ENCODE measurements at regions not wholly inside any gene's neighbourhood (a gene's known extent, or its start where the extent isn't known, plus 50 kb on each side); places are given as distances from the start of the nearest gene placed in this dataset.

- DNase-seq (no peak), ATAC-seq (no peak)
- Mint-ChIP-seq H3K27me3 (ENCODE audit: low read depth) (peaks cover 16% of the 10 kb centered on the region), H3K9me3 (ENCODE audit: insufficient read depth) (no peaks in the 10 kb centered on the region), H3K36me3 (ENCODE audit: low read depth) (no peaks in the 10 kb centered on the region), H3K4me1 (ENCODE audit: low read depth) (no peaks in the 10 kb centered on the region), H3K4me3 (no peak overlapping the region), H3K27ac (no peak overlapping the region)
- ChIA-PET CTCF (interaction anchor here (0.7 to 0.8 kb wide), 2 partner anchors 10 to 12 kb away, joined by 3 read pairs; no protein-coding TSS in a partner anchor), POLR2A (no interaction called here)
These were observed 68.7 kb upstream of the MARCHF10 start for GRCh38 chr17:62876673-62877405.

- Mint-ChIP-seq H3K36me3 (ENCODE audit: low read depth) (no peaks in the 10 kb centered on the region), H3K27me3 (ENCODE audit: low read depth) (peaks cover 15% of the 10 kb centered on the region), H3K27ac (no peak overlapping the region), H3K4me3 (no peak overlapping the region), H3K4me1 (ENCODE audit: low read depth) (no peaks in the 10 kb centered on the region), H3K9me3 (ENCODE audit: insufficient read depth) (no peaks in the 10 kb centered on the region)
- ChIA-PET POLR2A (no interaction called here), CTCF (no interaction called here)
- ATAC-seq (no peak), DNase-seq (no peak)
These were observed 67.9 kb upstream of the MARCHF10 start for GRCh38 chr17:62876063-62876462.

- CTCF ChIA-PET, result no interaction called here
- H3K27ac Mint-ChIP-seq, result no peak overlapping the region
- DNase-seq, result no peak
These were observed 67.2 kb upstream of the MARCHF10 start for GRCh38 chr17:62875296-62875695.

GRCh38 chr17:62871291-62871690 is 63.2 kb upstream of the MARCHF10 start:
- no peak for ATAC-seq
- H3K27ac Mint-ChIP-seq, result no peak overlapping the region
- no peaks in the 10 kb centered on the region for H3K4me1 Mint-ChIP-seq (ENCODE audit: low read depth)
- no peak for DNase-seq
- H3K27me3 Mint-ChIP-seq (ENCODE audit: low read depth), result peaks cover 11% of the 10 kb centered on the region
- H3K36me3 Mint-ChIP-seq (ENCODE audit: low read depth), result no peaks in the 10 kb centered on the region
- ChIA-PET CTCF (no interaction called here), POLR2A (no interaction called here)
- no peak overlapping the region for H3K4me3 Mint-ChIP-seq
- H3K9me3 Mint-ChIP-seq (ENCODE audit: insufficient read depth), result no peaks in the 10 kb centered on the region

More at GRCh38 chr17:62875296-62875695, 67.2 kb upstream of the MARCHF10 start:
- Mint-ChIP-seq H3K9me3 (ENCODE audit: insufficient read depth) (no peaks in the 10 kb centered on the region), H3K27me3 (ENCODE audit: low read depth) (peaks cover 12% of the 10 kb centered on the region), H3K4me3 (no peak overlapping the region), H3K36me3 (ENCODE audit: low read depth) (no peaks in the 10 kb centered on the region), H3K4me1 (ENCODE audit: low read depth) (no peaks in the 10 kb centered on the region)
- POLR2A ChIA-PET, result no interaction called here
- ATAC-seq, result no peak

- ChIA-PET POLR2A (no interaction called here), CTCF (no interaction called here)
- no peak overlapping the region for H3K4me3 Mint-ChIP-seq
- ATAC-seq (no peak), DNase-seq (no peak)
- H3K9me3 Mint-ChIP-seq (ENCODE audit: insufficient read depth), result no peaks in the 10 kb centered on the region
- H3K4me1 Mint-ChIP-seq (ENCODE audit: low read depth), result no peaks in the 10 kb centered on the region
- peaks cover 11% of the 10 kb centered on the region for H3K27me3 Mint-ChIP-seq (ENCODE audit: low read depth)
- H3K27ac Mint-ChIP-seq, result no peak overlapping the region
- no peaks in the 10 kb centered on the region for H3K36me3 Mint-ChIP-seq (ENCODE audit: low read depth)
These were observed 62.4 kb upstream of the MARCHF10 start for GRCh38 chr17:62870552-62870971.

GRCh38 chr17:62870030-62870541 is 62.0 kb upstream of the MARCHF10 start:
- Mint-ChIP-seq H3K36me3 (ENCODE audit: low read depth) (no peaks in the 10 kb centered on the region), H3K27ac (no peak overlapping the region), H3K9me3 (ENCODE audit: insufficient read depth) (no peaks in the 10 kb centered on the region), H3K4me1 (ENCODE audit: low read depth) (no peaks in the 10 kb centered on the region), H3K4me3 (no peak overlapping the region), H3K27me3 (ENCODE audit: low read depth) (peaks cover 11% of the 10 kb centered on the region)
- DNase-seq (no peak), ATAC-seq (no peak)
- POLR2A ChIA-PET, result no interaction called here
- CTCF ChIA-PET, result no interaction called here

GRCh38 chr17:62868723-62869122 is 60.6 kb upstream of the MARCHF10 start:
- DNase-seq (no peak), ATAC-seq (no peak)
- no peak overlapping the region for H3K27ac Mint-ChIP-seq
- peaks cover 7% of the 10 kb centered on the region for H3K27me3 Mint-ChIP-seq (ENCODE audit: low read depth)
- H3K36me3 Mint-ChIP-seq (ENCODE audit: low read depth), result no peaks in the 10 kb centered on the region
- ChIA-PET POLR2A (no interaction called here), CTCF (no interaction called here)
- no peak overlapping the region for H3K4me3 Mint-ChIP-seq
- H3K9me3 Mint-ChIP-seq (ENCODE audit: insufficient read depth), result no peaks in the 10 kb centered on the region
- no peaks in the 10 kb centered on the region for H3K4me1 Mint-ChIP-seq (ENCODE audit: low read depth)

GRCh38 chr17:62868008-62868407 is 59.9 kb upstream of the MARCHF10 start:
- no peaks in the 10 kb centered on the region for H3K9me3 Mint-ChIP-seq (ENCODE audit: insufficient read depth)
- DNase-seq (no peak), ATAC-seq (no peak)
- H3K36me3 Mint-ChIP-seq (ENCODE audit: low read depth), result no peaks in the 10 kb centered on the region
- H3K27me3 Mint-ChIP-seq (ENCODE audit: low read depth), result peaks cover 10% of the 10 kb centered on the region
- H3K4me3 Mint-ChIP-seq, result no peak overlapping the region
- H3K4me1 Mint-ChIP-seq (ENCODE audit: low read depth), result no peaks in the 10 kb centered on the region
- no peak overlapping the region for H3K27ac Mint-ChIP-seq
- ChIA-PET CTCF (no interaction called here), POLR2A (no interaction called here)

- ATAC-seq (no peak), DNase-seq (no peak)
- peaks cover 10% of the 10 kb centered on the region for H3K27me3 Mint-ChIP-seq (ENCODE audit: low read depth)
- no peaks in the 10 kb centered on the region for H3K9me3 Mint-ChIP-seq (ENCODE audit: insufficient read depth)
- H3K4me1 Mint-ChIP-seq (ENCODE audit: low read depth), result no peaks in the 10 kb centered on the region
- CTCF ChIA-PET, result interaction anchor here (1.5 kb wide), 1 partner anchor 10 kb away, joined by 3 read pairs; no protein-coding TSS in a partner anchor
- H3K27ac Mint-ChIP-seq, result no peak overlapping the region
- POLR2A ChIA-PET, result no interaction called here
- no peak overlapping the region for H3K4me3 Mint-ChIP-seq
- no peaks in the 10 kb centered on the region for H3K36me3 Mint-ChIP-seq (ENCODE audit: low read depth)
These were observed 59.2 kb upstream of the MARCHF10 start for GRCh38 chr17:62867303-62867702.

- Mint-ChIP-seq H3K4me3 (no peak overlapping the region), H3K4me1 (ENCODE audit: low read depth) (no peaks in the 10 kb centered on the region), H3K27me3 (ENCODE audit: low read depth) (peaks cover 12% of the 10 kb centered on the region), H3K9me3 (ENCODE audit: insufficient read depth) (no peaks in the 10 kb centered on the region), H3K27ac (no peak overlapping the region), H3K36me3 (ENCODE audit: low read depth) (no peaks in the 10 kb centered on the region)
- ATAC-seq (no peak), DNase-seq (no peak)
- ChIA-PET CTCF (interaction anchor here (1.5 kb wide), 1 partner anchor 11 kb away, joined by 3 read pairs; no protein-coding TSS in a partner anchor), POLR2A (no interaction called here)
These were observed 58.4 kb upstream of the MARCHF10 start for GRCh38 chr17:62866471-62866870.

GRCh38 chr17:62865586-62865985 is 57.5 kb upstream of the MARCHF10 start:
- Mint-ChIP-seq H3K4me1 (ENCODE audit: low read depth) (no peaks in the 10 kb centered on the region), H3K27ac (no peak overlapping the region), H3K4me3 (no peak overlapping the region), H3K9me3 (ENCODE audit: insufficient read depth) (no peaks in the 10 kb centered on the region), H3K27me3 (ENCODE audit: low read depth) (peaks cover 12% of the 10 kb centered on the region), H3K36me3 (ENCODE audit: low read depth) (no peaks in the 10 kb centered on the region)
- ATAC-seq, result no peak
- ChIA-PET CTCF (no interaction called here), POLR2A (no interaction called here)
- no peak for DNase-seq

GRCh38 chr17:62862251-62862650 is 54.1 kb upstream of the MARCHF10 start:
- H3K9me3 Mint-ChIP-seq (ENCODE audit: insufficient read depth), result no peaks in the 10 kb centered on the region
- ChIA-PET POLR2A (no interaction called here), CTCF (no interaction called here)
- H3K36me3 Mint-ChIP-seq (ENCODE audit: low read depth), result no peaks in the 10 kb centered on the region
- H3K4me1 Mint-ChIP-seq (ENCODE audit: low read depth), result no peaks in the 10 kb centered on the region
- ATAC-seq, result no peak
- peaks cover 14% of the 10 kb centered on the region for H3K27me3 Mint-ChIP-seq (ENCODE audit: low read depth)
- no peak overlapping the region for H3K4me3 Mint-ChIP-seq
- no peak overlapping the region for H3K27ac Mint-ChIP-seq
- DNase-seq, result no peak

Data from activated CD8-positive, alpha-beta T cell treated with anti-CD3 and anti-CD28 coated beads, Interleukin-2, amount 10 ng/mL, durations not matched to agents 7 days and 5 days (primary cell).